SH-SY5Y (cell line): ENCODE measurements at regions not wholly inside any gene's neighbourhood (a gene's known extent, or its start where the extent isn't known, plus 50 kb on each side); places are given as distances from the start of the nearest gene placed in this dataset.

Source experiments
- GATA2 ChIP-seq: IDR thresholded peaks from 2 replicates; pipeline ENCODE4 v1.6.1; 2011; ENCODE audit warnings: mild to moderate bottlenecking, low read depth, low read length
- GATA3 ChIP-seq: IDR thresholded peaks from 2 replicates; pipeline ENCODE4 v1.6.1; 2011; ENCODE audit warnings: low read depth, mild to moderate bottlenecking, low read length, moderate library complexity

GRCh38 chr18:64201781-64202180 is 52.9 kb upstream of the LINC00305 start:
- TF ChIP-seq GATA3 = no peak
- TF ChIP-seq GATA2 = no peak
